DOHH2 (cell line): ENCODE measurements at regions not wholly inside any gene's neighbourhood (a gene's known extent, or its start where the extent isn't known, plus 50 kb on each side); places are given as distances from the start of the nearest gene placed in this dataset.

Source experiments
- H3F3A ChIP-seq: fragments of 200-600 bp; sonication (generic), shearing (Covaris generic); 2 replicates; pipeline ENCODE4 v1.6.0; 2016; ENCODE audit warnings: antibody characterized with exemption, mild to moderate bottlenecking; ENCODE audit not compliant: control insufficient read depth, insufficient read depth
- H3K27ac ChIP-seq: fragments of 200-600 bp; sonication (generic); 2 replicates; pipeline ENCODE4 v1.5.1; 2014; ENCODE audit warnings: low read depth, mild to moderate bottlenecking, low read length, moderate library complexity
- H3K27me3 ChIP-seq: fragments of 200-600 bp; sonication (generic); 2 replicates; pipeline ENCODE4 v1.6.1; 2014; ENCODE audit warnings: mild to moderate bottlenecking, low read length, mixed read lengths; ENCODE audit not compliant: control insufficient read depth
- H3K36me3 ChIP-seq: fragments of 200-600 bp; sonication (generic); 2 replicates; pipeline ENCODE4 v1.6.1; 2014; ENCODE audit warnings: mild to moderate bottlenecking, low read length, moderate library complexity, mixed read lengths; ENCODE audit not compliant: control insufficient read depth
- H3K4me1 ChIP-seq: fragments of 200-600 bp; sonication (generic); 2 replicates; pipeline ENCODE4 v1.6.1; 2014; ENCODE audit warnings: mild to moderate bottlenecking, low read length, mixed read lengths; ENCODE audit not compliant: control insufficient read depth
- H3K4me2 ChIP-seq: fragments of 200-600 bp; sonication (generic); 2 replicates; pipeline ENCODE4 v1.6.0; 2014; ENCODE audit warnings: mild to moderate bottlenecking, low read length, moderate library complexity
- H3K4me3 ChIP-seq: fragments of 200-600 bp; sonication (generic); 2 replicates; pipeline ENCODE4 v1.5.1; 2014; ENCODE audit warnings: mild to moderate bottlenecking, low read length, mixed read lengths
- H3K79me2 ChIP-seq: fragments of 200-600 bp; sonication (generic); 2 replicates; pipeline ENCODE4 v1.6.1; 2014; ENCODE audit warnings: mild to moderate bottlenecking, low read length, mixed read lengths; ENCODE audit not compliant: control insufficient read depth
- H3K9me2 ChIP-seq: fragments of 200-600 bp; sonication (generic); replicated peaks from 2 replicates; pipeline ENCODE4 v1.6.1; 2014; ENCODE audit warnings: mild to moderate bottlenecking, low read length, mixed read lengths; ENCODE audit not compliant: control insufficient read depth
- H3K9me3 ChIP-seq: fragments of 200-600 bp; sonication (generic); 2 replicates; pipeline ENCODE4 v1.6.1; 2014; ENCODE audit warnings: antibody characterized with exemption, low read length, mixed read lengths; ENCODE audit not compliant: control insufficient read depth, insufficient read depth
- H4K20me1 ChIP-seq: fragments of 200-600 bp; sonication (generic); 2 replicates; pipeline ENCODE4 v1.6.0; 2014; ENCODE audit warnings: low read depth, mild to moderate bottlenecking, antibody characterized with exemption, low read length, moderate library complexity; ENCODE audit not compliant: control insufficient read depth, insufficient read depth
- EZH2phosphoT487 ChIP-seq: fragments of 200-600 bp; sonication (generic); IDR thresholded peaks from 2 replicates; pipeline ENCODE4 v1.6.1; 2017; ENCODE audit warnings: borderline replicate concordance, mild to moderate bottlenecking, antibody characterized with exemption, low read length, moderate library complexity, mixed read lengths
- TF ChIP-seq, protein P1 (sequence below): fragments of 200-600 bp; sonication (generic); IDR thresholded peaks from one replicate; pipeline ENCODE4 v1.5.1; 2014; ENCODE audit warnings: antibody characterized with exemption, mild to moderate bottlenecking, low read depth, low read length; ENCODE audit not compliant: poor library complexity, severe bottlenecking

DNA sequence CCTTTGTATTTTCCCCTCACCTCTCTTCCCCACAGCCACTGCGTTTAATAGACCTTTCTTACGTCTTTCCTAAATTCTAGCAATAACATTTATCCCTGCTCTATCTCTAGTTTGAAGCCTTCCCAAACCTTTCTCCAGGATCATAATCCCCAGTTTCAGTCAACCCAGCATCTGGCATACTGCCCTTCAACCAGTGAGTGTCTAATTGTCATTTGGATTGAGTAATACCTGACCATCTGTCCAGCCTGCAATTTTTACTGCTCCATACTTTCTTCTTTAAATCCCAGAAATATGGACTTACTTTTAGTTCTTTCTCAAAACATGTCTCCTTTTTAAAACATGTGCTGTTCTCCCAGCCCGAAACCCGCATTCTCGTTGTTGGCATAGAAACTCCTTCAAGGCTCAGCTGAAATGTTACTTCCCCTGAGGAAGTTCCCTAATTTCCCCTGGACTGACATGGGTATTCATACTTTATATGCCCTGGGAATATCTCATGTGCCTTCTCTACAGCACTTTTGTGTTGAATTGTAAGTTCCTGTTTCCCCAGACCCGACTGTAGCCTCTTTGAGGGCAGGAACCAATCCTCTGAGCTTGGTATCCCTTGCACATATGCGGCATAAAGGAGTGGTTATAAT lies 65.1 kb upstream of the ETV6 start:
- Histone ChIP-seq H3K27ac (no peak overlapping the region), H3K4me3 (no peak overlapping the region), H3K4me2 (no peak overlapping the region), H3K9me3 (no peaks in the 10 kb centered on the region), H3K79me2 (no peaks in the 10 kb centered on the region), H4K20me1 (no peaks in the 10 kb centered on the region), H3F3A (no peaks in the 10 kb centered on the region), H3K9me2 (no peaks in the 10 kb centered on the region), H3K36me3 (no peaks in the 10 kb centered on the region), H3K4me1 (peaks cover 12% of the 10 kb centered on the region), H3K27me3 (peaks cover 5% of the 10 kb centered on the region; the same call in 1 of the 2 replicates)
- no peak for TF ChIP-seq EZH2phosphoT487
- TF ChIP-seq, protein P1, sequence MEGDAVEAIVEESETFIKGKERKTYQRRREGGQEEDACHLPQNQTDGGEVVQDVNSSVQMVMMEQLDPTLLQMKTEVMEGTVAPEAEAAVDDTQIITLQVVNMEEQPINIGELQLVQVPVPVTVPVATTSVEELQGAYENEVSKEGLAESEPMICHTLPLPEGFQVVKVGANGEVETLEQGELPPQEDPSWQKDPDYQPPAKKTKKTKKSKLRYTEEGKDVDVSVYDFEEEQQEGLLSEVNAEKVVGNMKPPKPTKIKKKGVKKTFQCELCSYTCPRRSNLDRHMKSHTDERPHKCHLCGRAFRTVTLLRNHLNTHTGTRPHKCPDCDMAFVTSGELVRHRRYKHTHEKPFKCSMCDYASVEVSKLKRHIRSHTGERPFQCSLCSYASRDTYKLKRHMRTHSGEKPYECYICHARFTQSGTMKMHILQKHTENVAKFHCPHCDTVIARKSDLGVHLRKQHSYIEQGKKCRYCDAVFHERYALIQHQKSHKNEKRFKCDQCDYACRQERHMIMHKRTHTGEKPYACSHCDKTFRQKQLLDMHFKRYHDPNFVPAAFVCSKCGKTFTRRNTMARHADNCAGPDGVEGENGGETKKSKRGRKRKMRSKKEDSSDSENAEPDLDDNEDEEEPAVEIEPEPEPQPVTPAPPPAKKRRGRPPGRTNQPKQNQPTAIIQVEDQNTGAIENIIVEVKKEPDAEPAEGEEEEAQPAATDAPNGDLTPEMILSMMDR = no peak

- H3K27ac ChIP-seq = no peak overlapping the region
- peaks cover 4% of the 10 kb centered on the region; the same call in 1 of the 2 replicates for H3K27me3 ChIP-seq
- no peaks in the 10 kb centered on the region for H4K20me1 ChIP-seq
- TF ChIP-seq EZH2phosphoT487 = no peak
- H3F3A ChIP-seq = no peaks in the 10 kb centered on the region
- H3K9me3 ChIP-seq = no peaks in the 10 kb centered on the region
- H3K36me3 ChIP-seq = no peaks in the 10 kb centered on the region
- H3K9me2 ChIP-seq = no peaks in the 10 kb centered on the region
- no peak overlapping the region for H3K4me3 ChIP-seq
- no peaks in the 10 kb centered on the region for H3K79me2 ChIP-seq
- no peak overlapping the region for H3K4me2 ChIP-seq
- no peaks in the 10 kb centered on the region for H3K4me1 ChIP-seq
These were observed 57.0 kb upstream of the ETV6 start for GRCh38 chr12:11592484-11592883.

- Histone ChIP-seq H3K4me1 (no peaks in the 10 kb centered on the region), H3K4me3 (no peak overlapping the region), H3F3A (no peaks in the 10 kb centered on the region)
These were observed 56.5 kb upstream of the ETV6 start for GRCh38 chr12:11593013-11593412.

DNA sequence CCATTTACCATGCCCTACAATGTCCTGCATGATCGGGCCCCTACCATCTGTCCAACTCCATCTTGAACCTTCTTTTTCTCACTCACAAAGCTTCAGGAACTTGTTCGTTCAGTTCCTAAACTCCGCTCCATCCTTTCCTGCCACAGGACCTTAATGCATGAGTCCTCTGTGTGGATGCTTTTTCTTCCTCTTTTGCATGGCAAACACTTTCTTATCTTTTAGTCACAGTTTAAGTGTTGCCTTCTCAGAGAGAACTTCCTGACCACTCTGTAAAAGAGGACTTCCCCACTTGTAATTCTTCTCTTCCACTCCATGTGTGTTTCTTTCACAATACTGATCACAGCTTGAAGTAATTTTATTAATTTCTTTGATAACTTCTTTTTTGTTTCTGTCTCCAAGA lies 54.4 kb upstream of the ETV6 start:
- Histone ChIP-seq H3K27ac (no peak overlapping the region), H3K27me3 (peaks cover 9% of the 10 kb centered on the region; the same call in 1 of the 2 replicates), H3K4me3 (no peak overlapping the region), H4K20me1 (no peaks in the 10 kb centered on the region), H3K79me2 (no peaks in the 10 kb centered on the region), H3F3A (no peaks in the 10 kb centered on the region), H3K9me3 (no peaks in the 10 kb centered on the region), H3K4me2 (no peak overlapping the region), H3K9me2 (no peaks in the 10 kb centered on the region), H3K36me3 (no peaks in the 10 kb centered on the region), H3K4me1 (no peaks in the 10 kb centered on the region)
- TF ChIP-seq EZH2phosphoT487 = no peak
- TF ChIP-seq, protein P1 = no peak

More at GRCh38 chr12:11593013-11593412, 56.5 kb upstream of the ETV6 start:
- Histone ChIP-seq H3K4me2 (no peak overlapping the region), H3K9me2 (no peaks in the 10 kb centered on the region), H3K79me2 (no peaks in the 10 kb centered on the region), H3K36me3 (no peaks in the 10 kb centered on the region), H4K20me1 (no peaks in the 10 kb centered on the region), H3K27ac (no peak overlapping the region), H3K27me3 (peaks cover 8% of the 10 kb centered on the region; the same call in 1 of the 2 replicates), H3K9me3 (no peaks in the 10 kb centered on the region)
- TF ChIP-seq, protein P1 = no peak
- no peak for TF ChIP-seq EZH2phosphoT487
